ENCODE measurements at regions not wholly inside any gene's neighbourhood (a gene's known extent, or its start where the extent isn't known, plus 50 kb on each side); places are given as distances from the start of the nearest gene placed in this dataset.
A peak's percentile ranks its signal among the peaks of the same experiment; 100 is the strongest.
"Not testable (repeated sequence)": the region's sequence is repeated elsewhere in the genome, so short reads cannot be mapped to it uniquely, and the experiment has no call there.

- no peak for DNase-seq (ENCODE audit: low spot score)
These were observed 166.7 kb upstream of the NRP1 start for GRCh38 chr10:33501161-33501560.

- DNase-seq (ENCODE audit: low spot score), result no peak
These were observed 164.0 kb upstream of the NRP1 start for GRCh38 chr10:33498391-33498891.

GRCh38 chr10:33497338-33497737, 162.9 kb upstream of the NRP1 start:
- no peak for DNase-seq (ENCODE audit: low spot score)

GRCh38 chr10:33496096-33496495, 161.6 kb upstream of the NRP1 start:
- DNase-seq (ENCODE audit: low spot score), result no peak

- no peak for DNase-seq (ENCODE audit: low spot score)
These were observed 160.3 kb upstream of the NRP1 start for GRCh38 chr10:33494694-33495265.

- no peak for DNase-seq (ENCODE audit: low spot score)
These were observed 159.5 kb upstream of the NRP1 start for GRCh38 chr10:33493978-33494377.

GRCh38 chr10:33493497-33493896, 159.0 kb upstream of the NRP1 start:
- DNase-seq (ENCODE audit: low spot score), result no peak

- no peak for DNase-seq (ENCODE audit: low spot score)
These were observed 158.4 kb upstream of the NRP1 start for GRCh38 chr10:33492701-33493345.

GRCh38 chr10:33489501-33490176, 155.2 kb upstream of the NRP1 start:
- no peak for DNase-seq (ENCODE audit: low spot score)

GRCh38 chr10:33487014-33487776, 152.7 kb upstream of the NRP1 start:
- DNase-seq (ENCODE audit: low spot score), result peak; percentile 3

- no peak for DNase-seq (ENCODE audit: low spot score)
These were observed 150.8 kb upstream of the NRP1 start for GRCh38 chr10:33485276-33485675.

GRCh38 chr10:33484787-33485186, 150.3 kb upstream of the NRP1 start:
- no peak for DNase-seq (ENCODE audit: low spot score)

GRCh38 chr10:33483816-33484190, 149.3 kb upstream of the NRP1 start:
- DNase-seq (ENCODE audit: low spot score), result no peak

- DNase-seq (ENCODE audit: low spot score), result no peak
These were observed 148.8 kb upstream of the NRP1 start for GRCh38 chr10:33483124-33483815.

GRCh38 chr10:33482486-33482885, 148.0 kb upstream of the NRP1 start:
- DNase-seq (ENCODE audit: low spot score), result no peak

GRCh38 chr10:33481184-33481583, 146.7 kb upstream of the NRP1 start:
- DNase-seq (ENCODE audit: low spot score), result no peak

GRCh38 chr10:33480417-33480816, 145.9 kb upstream of the NRP1 start:
- DNase-seq (ENCODE audit: low spot score), result not testable (repeated sequence)

- no peak for DNase-seq (ENCODE audit: low spot score)
These were observed 144.2 kb upstream of the NRP1 start for GRCh38 chr10:33478675-33479125.

- no peak for DNase-seq (ENCODE audit: low spot score)
These were observed 143.7 kb upstream of the NRP1 start for GRCh38 chr10:33478089-33478674.

GRCh38 chr10:33477291-33478088, 143.0 kb upstream of the NRP1 start:
- no peak for DNase-seq (ENCODE audit: low spot score)
